ENCODE measurements at regions not wholly inside any gene's neighbourhood (a gene's known extent, or its start where the extent isn't known, plus 50 kb on each side); places are given as distances from the start of the nearest gene placed in this dataset.

- TF ChIP-seq POU2F2 (IDR thresholded peaks at IDR 0.05; ENCODE audit: low read depth, low read length): no peak
- no peak for TF ChIP-seq POLR2AphosphoS5 (IDR thresholded peaks at IDR 0.05; ENCODE audit: low read depth, low read length)
- no peak for TF ChIP-seq POLR2A (IDR thresholded peaks at IDR 0.05; ENCODE audit: low read depth, low read length)
- no peak for TF ChIP-seq SPI1 (IDR thresholded peaks at IDR 0.05; ENCODE audit: low read depth, low read length)
- no peak for TF ChIP-seq PAX5 (IDR thresholded peaks at IDR 0.05; ENCODE audit: insufficient read depth, low read length, severe bottlenecking)
- no peak for TF ChIP-seq TAF1 (IDR thresholded peaks at IDR 0.05; ENCODE audit: low read depth, low read length)
- no peak for DNase-seq (ENCODE audit: insufficient read length, low spot score)
- FAIRE-seq: no peak
These were observed 689.3 kb downstream of the CENPC start for GRCh38 chr4:66855956-66856355.

- TF ChIP-seq POU2F2 (IDR thresholded peaks at IDR 0.05; ENCODE audit: low read depth, low read length) (no peak), POLR2A (IDR thresholded peaks at IDR 0.05; ENCODE audit: low read depth, low read length) (no peak), TAF1 (IDR thresholded peaks at IDR 0.05; ENCODE audit: low read depth, low read length) (no peak), PAX5 (IDR thresholded peaks at IDR 0.05; ENCODE audit: insufficient read depth, low read length, severe bottlenecking) (no peak), SPI1 (IDR thresholded peaks at IDR 0.05; ENCODE audit: low read depth, low read length) (no peak), POLR2AphosphoS5 (IDR thresholded peaks at IDR 0.05; ENCODE audit: low read depth, low read length) (no peak)
- FAIRE-seq (no peak), DNase-seq (ENCODE audit: insufficient read length, low spot score) (no peak)
These were observed 691.5 kb downstream of the CENPC start for GRCh38 chr4:66853845-66854244.

GRCh38 chr4:66852843-66853242 lies 692.5 kb downstream of the CENPC start:
- no peak for DNase-seq (ENCODE audit: insufficient read length, low spot score)
- TF ChIP-seq POU2F2 (IDR thresholded peaks at IDR 0.05; ENCODE audit: low read depth, low read length): no peak
- no peak for TF ChIP-seq SPI1 (IDR thresholded peaks at IDR 0.05; ENCODE audit: low read depth, low read length)
- TF ChIP-seq TAF1 (IDR thresholded peaks at IDR 0.05; ENCODE audit: low read depth, low read length): no peak
- FAIRE-seq: no peak

GRCh38 chr4:66849596-66849995 lies 695.7 kb downstream of the CENPC start:
- FAIRE-seq: no peak
- no peak for TF ChIP-seq PAX5 (IDR thresholded peaks at IDR 0.05; ENCODE audit: insufficient read depth, low read length, severe bottlenecking)
- TF ChIP-seq POLR2AphosphoS5 (IDR thresholded peaks at IDR 0.05; ENCODE audit: low read depth, low read length): no peak
- TF ChIP-seq POLR2A (IDR thresholded peaks at IDR 0.05; ENCODE audit: low read depth, low read length): no peak
- no peak for TF ChIP-seq SPI1 (IDR thresholded peaks at IDR 0.05; ENCODE audit: low read depth, low read length)
- DNase-seq (ENCODE audit: insufficient read length, low spot score): no peak

- no peak for DNase-seq (ENCODE audit: insufficient read length, low spot score)
- no peak for FAIRE-seq
- TF ChIP-seq SPI1 (IDR thresholded peaks at IDR 0.05; ENCODE audit: low read depth, low read length) (no peak), POLR2AphosphoS5 (IDR thresholded peaks at IDR 0.05; ENCODE audit: low read depth, low read length) (no peak), POLR2A (IDR thresholded peaks at IDR 0.05; ENCODE audit: low read depth, low read length) (no peak), PAX5 (IDR thresholded peaks at IDR 0.05; ENCODE audit: insufficient read depth, low read length, severe bottlenecking) (no peak), POU2F2 (IDR thresholded peaks at IDR 0.05; ENCODE audit: low read depth, low read length) (no peak), TAF1 (IDR thresholded peaks at IDR 0.05; ENCODE audit: low read depth, low read length) (no peak)
These were observed 702.6 kb downstream of the CENPC start for GRCh38 chr4:66842724-66843088.

GRCh38 chr4:66842026-66842723 lies 703.1 kb downstream of the CENPC start:
- TF ChIP-seq PAX5 (IDR thresholded peaks at IDR 0.05; ENCODE audit: insufficient read depth, low read length, severe bottlenecking): no peak
- TF ChIP-seq SPI1 (IDR thresholded peaks at IDR 0.05; ENCODE audit: low read depth, low read length): no peak
- no peak for TF ChIP-seq TAF1 (IDR thresholded peaks at IDR 0.05; ENCODE audit: low read depth, low read length)
- TF ChIP-seq POLR2A (IDR thresholded peaks at IDR 0.05; ENCODE audit: low read depth, low read length): no peak
- no peak for TF ChIP-seq POLR2AphosphoS5 (IDR thresholded peaks at IDR 0.05; ENCODE audit: low read depth, low read length)
- no peak for TF ChIP-seq POU2F2 (IDR thresholded peaks at IDR 0.05; ENCODE audit: low read depth, low read length)
- FAIRE-seq (no peak), DNase-seq (ENCODE audit: insufficient read length, low spot score) (no peak)

- TF ChIP-seq POU2F2 (IDR thresholded peaks at IDR 0.05; ENCODE audit: low read depth, low read length) (no peak), POLR2AphosphoS5 (IDR thresholded peaks at IDR 0.05; ENCODE audit: low read depth, low read length) (no peak), PAX5 (IDR thresholded peaks at IDR 0.05; ENCODE audit: insufficient read depth, low read length, severe bottlenecking) (no peak), TAF1 (IDR thresholded peaks at IDR 0.05; ENCODE audit: low read depth, low read length) (no peak), POLR2A (IDR thresholded peaks at IDR 0.05; ENCODE audit: low read depth, low read length) (no peak), SPI1 (IDR thresholded peaks at IDR 0.05; ENCODE audit: low read depth, low read length) (no peak)
- FAIRE-seq (no peak), DNase-seq (ENCODE audit: insufficient read length, low spot score) (no peak)
These were observed 705.1 kb downstream of the CENPC start for GRCh38 chr4:66840178-66840577.

GRCh38 chr4:66837279-66837922 lies 707.9 kb downstream of the CENPC start:
- no peak for FAIRE-seq
- DNase-seq (ENCODE audit: insufficient read length, low spot score): no peak
- TF ChIP-seq TAF1 (IDR thresholded peaks at IDR 0.05; ENCODE audit: low read depth, low read length) (no peak), SPI1 (IDR thresholded peaks at IDR 0.05; ENCODE audit: low read depth, low read length) (no peak), PAX5 (IDR thresholded peaks at IDR 0.05; ENCODE audit: insufficient read depth, low read length, severe bottlenecking) (no peak), POLR2A (IDR thresholded peaks at IDR 0.05; ENCODE audit: low read depth, low read length) (no peak), POLR2AphosphoS5 (IDR thresholded peaks at IDR 0.05; ENCODE audit: low read depth, low read length) (no peak), POU2F2 (IDR thresholded peaks at IDR 0.05; ENCODE audit: low read depth, low read length) (no peak)

- no peak for FAIRE-seq
- no peak for DNase-seq (ENCODE audit: insufficient read length, low spot score)
- no peak for TF ChIP-seq TAF1 (IDR thresholded peaks at IDR 0.05; ENCODE audit: low read depth, low read length)
- TF ChIP-seq SPI1 (IDR thresholded peaks at IDR 0.05; ENCODE audit: low read depth, low read length): no peak
- TF ChIP-seq POLR2AphosphoS5 (IDR thresholded peaks at IDR 0.05; ENCODE audit: low read depth, low read length): no peak
- no peak for TF ChIP-seq PAX5 (IDR thresholded peaks at IDR 0.05; ENCODE audit: insufficient read depth, low read length, severe bottlenecking)
- TF ChIP-seq POU2F2 (IDR thresholded peaks at IDR 0.05; ENCODE audit: low read depth, low read length): no peak
- TF ChIP-seq POLR2A (IDR thresholded peaks at IDR 0.05; ENCODE audit: low read depth, low read length): no peak
These were observed 716.0 kb downstream of the CENPC start for GRCh38 chr4:66829310-66829709.
